HK-2 (cell line): ENCODE measurements at regions not wholly inside any gene's neighbourhood (a gene's known extent, or its start where the extent isn't known, plus 50 kb on each side); places are given as distances from the start of the nearest gene placed in this dataset.

Experiments
- DNase-seq: peaks from one replicate; pipeline ENCODE4 v3.0.0-alpha.2; 2018; ENCODE audit not compliant: unreplicated experiment

DNA sequence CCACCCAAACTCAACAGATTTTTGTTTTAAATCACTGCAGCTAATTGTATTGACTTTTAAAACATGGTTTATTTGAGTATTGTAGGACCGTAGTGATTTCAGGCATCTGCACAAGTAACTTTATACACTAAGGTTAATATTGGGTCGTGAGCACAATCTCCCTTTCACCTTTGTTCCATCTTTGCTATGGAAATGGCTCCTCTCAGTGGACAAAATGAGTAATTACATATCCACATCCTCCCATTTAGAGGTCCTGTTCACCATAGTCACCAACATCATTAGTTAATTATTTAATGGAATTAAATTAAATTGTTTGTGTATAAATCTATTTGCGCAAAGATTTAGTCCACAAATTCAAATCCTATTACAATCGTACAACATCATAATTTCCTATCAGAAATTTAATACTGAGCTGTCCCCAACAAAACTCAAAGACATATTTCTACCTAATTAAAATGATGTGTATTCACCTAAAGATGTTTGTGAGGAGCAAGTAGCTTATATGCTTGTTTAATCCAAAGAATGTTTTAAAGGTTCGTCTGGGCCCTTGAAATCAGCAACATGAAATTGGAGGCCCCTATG, 173.0 kb upstream of the DAPK1 start:
- no peak for DNase-seq

- no peak for DNase-seq
These were observed 170.0 kb upstream of the DAPK1 start for GRCh38 chr9:87327575-87328125.

- no peak for DNase-seq
These were observed 163.9 kb upstream of the DAPK1 start for GRCh38 chr9:87333802-87334201.

DNA sequence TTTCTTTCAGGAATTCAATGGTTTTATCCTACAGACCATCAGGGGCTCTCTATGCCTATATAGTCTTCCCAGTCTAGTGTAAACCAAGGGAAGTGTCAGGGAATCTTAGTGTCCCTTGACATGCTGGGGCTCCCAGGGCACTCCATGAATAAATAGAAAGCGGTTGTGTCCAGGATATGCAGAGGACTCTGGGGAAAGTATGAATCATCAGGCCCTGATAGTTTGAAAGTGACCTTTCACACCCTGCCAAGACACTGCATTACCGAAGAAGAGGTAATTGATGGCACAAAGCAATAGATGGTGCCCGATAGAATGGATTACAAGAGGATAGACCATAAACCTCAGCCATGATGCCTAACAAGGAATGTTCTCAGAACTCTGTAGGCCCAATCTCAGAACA, 163.3 kb upstream of the DAPK1 start:
- no peak for DNase-seq

DNA sequence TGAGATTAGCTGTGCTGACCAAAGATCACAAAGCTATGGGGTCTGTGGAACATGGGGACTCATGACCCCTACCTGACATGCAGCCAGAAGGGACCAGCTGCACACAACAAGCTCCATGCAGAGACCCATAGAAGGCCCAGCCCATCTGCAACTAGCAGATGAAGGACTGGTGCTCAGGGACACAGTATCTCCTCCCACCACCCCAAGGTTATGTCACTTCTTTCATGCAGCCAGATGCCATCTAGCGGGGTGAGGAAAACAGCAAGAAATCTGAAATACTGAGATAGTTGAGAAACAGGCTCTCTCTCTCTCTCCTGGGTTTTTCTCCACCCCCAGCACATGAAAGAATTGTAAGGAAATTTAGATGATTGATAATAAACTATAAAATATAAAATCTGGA, 161.3 kb upstream of the DAPK1 start:
- no peak for DNase-seq

GRCh38 chr9:87336914-87337333, 160.7 kb upstream of the DAPK1 start:
- DNase-seq, result peak; percentile 17

GRCh38 chr9:87337335-87338087, 160.2 kb upstream of the DAPK1 start:
- peak; percentile 13 for DNase-seq

GRCh38 chr9:87338088-87338989, 159.3 kb upstream of the DAPK1 start:
- no peak for DNase-seq

DNA sequence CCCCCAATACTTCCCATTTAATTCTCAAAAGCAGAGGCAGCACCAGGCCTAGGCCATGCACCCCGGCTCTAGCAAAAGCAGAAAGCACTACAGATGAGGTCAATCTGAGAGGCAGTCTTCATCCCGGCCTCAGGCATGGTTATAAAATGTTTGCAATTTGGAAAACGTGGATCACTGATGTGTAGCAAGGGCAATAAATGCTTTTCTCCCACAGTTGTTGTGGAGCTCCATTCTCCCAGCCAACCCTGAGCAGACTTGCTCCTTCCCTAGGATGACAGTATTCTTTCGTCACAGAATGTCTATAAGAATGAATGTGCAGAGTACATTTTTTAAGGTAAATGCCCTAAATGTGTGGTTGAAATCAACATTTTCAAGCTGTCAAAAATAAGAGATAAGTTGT, 157.3 kb upstream of the DAPK1 start:
- DNase-seq, result no peak

- no peak for DNase-seq
These were observed 154.9 kb upstream of the DAPK1 start for GRCh38 chr9:87342743-87343142.

DNA sequence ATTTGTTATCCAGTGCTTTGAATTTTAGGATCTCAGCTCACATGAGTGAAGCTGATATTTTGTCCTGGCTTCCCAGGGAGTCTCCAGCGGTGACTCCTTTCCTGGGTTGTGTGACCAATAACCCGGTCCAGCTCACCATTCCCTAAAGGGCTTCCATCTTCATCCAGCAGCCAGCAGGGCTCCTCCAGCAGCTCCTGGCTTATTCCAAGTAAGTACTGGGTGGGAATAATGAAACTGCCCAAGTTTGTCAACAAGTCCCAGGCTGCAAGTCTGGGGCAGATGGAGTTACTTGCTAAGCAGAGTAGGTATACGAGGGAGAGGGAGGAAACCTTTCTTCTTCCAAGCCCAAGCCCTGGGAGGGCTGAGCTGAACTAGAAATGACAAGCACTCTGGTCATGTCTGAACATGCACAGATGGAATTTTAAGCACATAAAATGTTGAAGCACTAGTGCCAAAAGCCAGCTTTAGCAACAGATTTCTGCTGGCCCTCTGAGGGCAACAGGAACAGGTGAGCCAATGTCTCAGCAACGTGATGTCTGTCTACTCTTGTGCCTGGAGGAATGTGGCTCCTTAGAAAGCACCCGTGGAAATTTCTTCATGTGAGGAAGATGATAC, 153.7 kb upstream of the DAPK1 start:
- DNase-seq, result no peak

DNA sequence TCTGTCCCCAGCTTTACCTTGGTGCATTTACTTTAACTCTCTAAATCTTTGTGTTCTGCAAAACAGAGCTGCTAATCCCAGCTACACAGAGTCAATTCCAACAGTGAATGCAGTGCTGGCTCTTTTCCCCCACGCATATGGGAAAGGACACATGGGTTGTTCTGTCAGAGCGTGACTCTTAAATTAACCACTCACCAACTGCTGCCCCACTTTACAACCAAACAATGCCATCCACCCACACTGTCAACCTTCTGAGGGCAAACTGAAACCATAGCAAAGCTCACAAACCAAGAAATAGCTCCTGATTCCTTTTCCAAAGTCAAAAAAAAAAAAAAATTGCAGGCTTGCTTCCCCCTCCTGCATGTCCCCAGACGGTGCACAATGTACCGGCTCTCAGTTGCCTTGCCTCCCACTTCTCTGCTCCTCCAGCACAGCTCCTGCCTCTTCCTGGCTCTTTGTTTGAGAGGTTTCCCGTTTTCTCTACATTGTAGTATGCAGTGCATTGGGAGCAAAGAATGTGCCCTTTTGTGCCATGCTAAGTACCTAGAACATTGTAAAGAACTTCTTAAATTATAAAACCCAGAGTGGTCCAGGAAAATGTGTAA, 151.5 kb upstream of the DAPK1 start:
- DNase-seq, result no peak

GRCh38 chr9:87350915-87351314, 146.8 kb upstream of the DAPK1 start:
- no peak for DNase-seq

- DNase-seq, result no peak
These were observed 144.4 kb upstream of the DAPK1 start for GRCh38 chr9:87353301-87353700.

DNA sequence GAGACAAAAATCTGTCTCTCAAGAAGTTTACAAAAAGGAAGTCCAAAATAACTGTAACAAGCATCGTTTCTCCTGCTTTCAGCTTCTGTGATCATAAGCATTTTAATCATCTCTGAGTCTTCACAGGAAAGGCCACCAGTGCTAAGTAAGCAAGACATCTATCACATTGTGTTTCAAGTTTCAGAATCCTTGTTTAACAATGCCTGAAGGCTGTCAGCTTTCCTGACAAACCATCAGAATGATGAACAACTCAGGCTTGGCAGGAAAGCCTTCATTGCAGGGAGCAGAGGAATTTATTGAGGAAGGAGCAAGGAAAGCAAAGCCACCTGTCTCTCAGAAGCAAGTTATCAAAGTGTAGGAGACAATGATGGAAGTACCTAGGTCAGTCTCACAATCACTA, 143.5 kb upstream of the DAPK1 start:
- DNase-seq, result no peak

DNA sequence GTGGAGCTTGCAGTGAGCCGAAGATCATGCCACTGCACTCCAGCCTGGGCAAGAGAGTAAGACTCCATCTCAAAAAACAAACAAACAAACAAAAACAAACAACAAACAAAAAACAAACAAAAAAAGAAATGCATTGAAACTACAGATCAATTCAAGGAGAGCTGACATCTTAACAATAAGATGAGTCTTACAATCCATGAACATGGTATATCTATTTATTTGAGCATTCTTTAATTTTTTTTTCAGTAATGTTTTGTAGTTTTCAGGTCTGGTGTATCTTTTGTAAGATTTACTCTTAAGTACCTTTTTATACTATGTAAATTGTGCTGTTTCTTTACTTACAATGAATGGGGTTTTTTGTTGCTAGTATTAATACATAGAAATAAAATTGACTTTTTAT, 140.1 kb upstream of the DAPK1 start:
- no peak for DNase-seq

DNA sequence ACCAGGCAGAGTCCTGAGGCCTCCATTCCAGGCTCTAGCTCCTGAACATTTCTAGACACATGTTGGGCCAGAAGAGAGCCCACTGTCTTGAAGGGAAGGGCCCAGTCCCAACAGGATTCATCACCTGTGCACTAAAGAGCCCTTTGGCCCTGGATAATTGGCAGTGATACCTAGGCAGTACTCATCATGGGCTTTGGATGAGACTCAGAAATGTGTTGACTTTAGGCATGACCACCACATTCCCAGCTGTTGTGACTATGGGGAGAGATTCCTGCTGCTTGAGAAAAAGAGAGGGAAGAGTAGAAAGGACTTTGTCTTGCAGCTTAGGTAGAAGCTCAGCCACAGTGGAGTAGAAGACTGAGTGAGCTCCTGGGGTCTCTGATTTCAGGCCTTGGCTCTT, 138.4 kb upstream of the DAPK1 start:
- no peak for DNase-seq

DNA sequence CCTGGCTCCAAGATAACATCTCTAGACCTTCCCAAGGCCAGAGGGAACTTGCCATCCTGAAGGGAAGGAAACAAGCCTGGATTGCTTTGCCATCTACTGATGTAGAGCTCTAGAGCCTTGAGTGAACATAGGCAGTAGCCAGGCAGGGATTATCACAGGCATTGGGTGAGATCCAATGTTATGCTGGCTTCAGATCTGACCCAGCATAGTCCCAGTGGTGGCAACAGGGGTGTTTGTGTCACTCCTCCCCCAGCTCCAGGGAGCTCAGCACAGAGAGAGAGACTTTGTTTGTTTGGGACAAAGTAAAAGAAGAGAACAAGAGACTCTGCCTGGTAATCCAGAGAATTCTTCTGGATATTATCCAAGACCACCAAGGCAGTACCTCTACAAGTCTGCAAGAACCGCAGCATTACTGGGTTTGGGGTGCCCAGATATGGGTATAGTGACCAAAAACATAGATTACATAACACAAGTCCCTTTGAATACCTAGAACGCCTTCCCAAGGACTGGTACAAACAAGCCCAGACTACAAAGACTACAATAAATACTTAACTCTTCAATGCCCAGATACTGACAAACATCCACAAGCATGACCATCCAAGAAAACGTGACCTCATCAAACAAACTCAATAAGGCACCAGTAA, 137.6 kb upstream of the DAPK1 start:
- DNase-seq, result no peak

DNA sequence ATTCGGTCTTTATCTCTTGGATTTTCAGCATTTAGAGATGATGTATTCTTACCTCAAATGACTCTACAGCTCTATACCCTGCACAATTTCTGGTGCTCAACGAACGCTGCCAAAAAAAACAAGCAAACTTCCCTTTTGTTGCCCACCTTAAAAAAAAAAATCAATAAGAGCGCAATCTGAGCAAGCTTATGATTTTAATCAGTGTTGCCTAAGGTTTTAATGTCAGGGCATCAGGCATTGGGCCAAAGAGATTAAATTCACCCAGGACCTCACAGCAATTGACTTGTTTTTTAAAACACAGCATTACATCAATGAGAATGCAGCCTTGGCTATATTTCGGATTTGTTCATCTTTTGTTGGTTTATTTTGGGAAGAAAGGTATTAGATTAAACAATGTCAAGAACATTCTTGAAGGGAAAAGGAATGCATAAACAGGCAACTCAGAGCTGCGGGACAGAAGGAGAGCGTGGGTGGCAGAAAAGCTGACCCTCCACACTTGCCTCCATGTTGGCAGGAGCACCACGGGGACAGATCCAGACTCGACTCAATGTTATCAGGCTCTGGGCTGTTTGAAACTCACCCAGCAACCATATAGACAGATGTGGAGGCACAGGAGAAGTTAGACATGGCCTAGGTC, 127.5 kb upstream of the DAPK1 start:
- DNase-seq, result no peak

DNA sequence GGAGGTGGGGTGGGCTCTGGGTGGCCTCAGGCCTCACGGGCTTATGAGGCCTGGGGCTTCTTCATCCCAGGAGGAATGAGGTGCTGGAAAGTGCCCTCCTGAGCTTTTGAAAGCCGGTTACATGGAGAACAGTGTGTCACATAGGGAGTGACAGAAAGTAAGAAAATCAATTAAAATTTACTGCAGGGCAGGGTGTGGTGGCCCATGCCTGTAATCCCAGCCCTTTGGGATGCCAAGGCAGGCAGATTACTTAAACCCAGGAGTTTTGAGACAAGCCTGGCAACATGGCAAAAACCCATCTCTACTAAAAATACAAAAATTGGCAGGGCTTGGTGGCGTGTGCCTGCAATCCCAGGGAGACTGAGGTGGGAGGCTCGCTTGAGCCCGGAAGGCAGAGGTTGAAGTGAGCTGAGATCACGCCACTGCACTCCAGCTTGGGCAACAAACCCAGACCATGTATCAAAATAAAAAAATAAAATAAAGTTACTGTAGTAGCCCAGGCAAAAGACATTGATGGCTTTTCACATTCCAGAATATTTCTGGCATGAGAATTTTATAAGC, 125.8 kb upstream of the DAPK1 start:
- no peak for DNase-seq
